HG02610 (cell line): ENCODE measurements at regions not wholly inside any gene's neighbourhood (a gene's known extent, or its start where the extent isn't known, plus 50 kb on each side); places are given as distances from the start of the nearest gene placed in this dataset.
"Not testable (repeated sequence)": the region's sequence is repeated elsewhere in the genome, so short reads cannot be mapped to it uniquely, and the experiment has no call there.

Source experiments
- ATAC-seq: cut with Tn5 transposase; IDR thresholded peaks from one replicate; pipeline ENCODE4 v1.9.1; 2021; ENCODE audit warnings: mild to moderate bottlenecking, moderate library complexity; ENCODE audit not compliant: unreplicated experiment

GRCh38 chr12:60231976-60232907, 636.4 kb downstream of the SLC16A7 start:
- no peak for ATAC-seq

GRCh38 chr12:60234611-60235195, 638.9 kb downstream of the SLC16A7 start:
- ATAC-seq = not testable (repeated sequence)

GRCh38 chr12:60235261-60235660, 639.4 kb downstream of the SLC16A7 start:
- no peak for ATAC-seq

- ATAC-seq = not testable (repeated sequence)
Observed at GRCh38 chr12:60236416-60236815, 640.6 kb downstream of the SLC16A7 start.

- no peak for ATAC-seq
Observed at GRCh38 chr12:60240891-60241290, 645.1 kb downstream of the SLC16A7 start.

- no peak for ATAC-seq
Observed at GRCh38 chr12:60251091-60251490, 655.3 kb downstream of the SLC16A7 start.

- no peak for ATAC-seq
Observed at GRCh38 chr12:60252359-60253096, 656.7 kb downstream of the SLC16A7 start.

GRCh38 chr12:60255044-60255443, 659.2 kb downstream of the SLC16A7 start:
- ATAC-seq = no peak

- no peak for ATAC-seq
Observed at GRCh38 chr12:60257063-60257462, 661.2 kb downstream of the SLC16A7 start.

- ATAC-seq = no peak
Observed at GRCh38 chr12:60259225-60259624, 663.4 kb downstream of the SLC16A7 start.

- ATAC-seq = no peak
Observed at GRCh38 chr12:60262378-60262777, 666.5 kb downstream of the SLC16A7 start.

GRCh38 chr12:60263161-60263560, 667.3 kb downstream of the SLC16A7 start:
- ATAC-seq = no peak

GRCh38 chr12:60263836-60264493, 668.1 kb downstream of the SLC16A7 start:
- no peak for ATAC-seq

- no peak for ATAC-seq
Observed at GRCh38 chr12:60265741-60266140, 669.9 kb downstream of the SLC16A7 start.

GRCh38 chr12:60266381-60266852, 670.6 kb downstream of the SLC16A7 start:
- no peak for ATAC-seq

GRCh38 chr12:60269611-60270269, 673.9 kb downstream of the SLC16A7 start:
- ATAC-seq = no peak

GRCh38 chr12:60271816-60272215, 676.0 kb downstream of the SLC16A7 start:
- ATAC-seq = no peak

GRCh38 chr12:60278209-60278608, 682.4 kb downstream of the SLC16A7 start:
- no peak for ATAC-seq

GRCh38 chr12:60279221-60279620, 683.4 kb downstream of the SLC16A7 start:
- ATAC-seq = no peak

- no peak for ATAC-seq
Observed at GRCh38 chr12:60281522-60281921, 685.7 kb downstream of the SLC16A7 start.
